Activated T-cell treated with anti-CD3 and anti-CD28 coated beads for 48 hours (primary cell): ENCODE measurements at regions not wholly inside any gene's neighbourhood (a gene's known extent, or its start where the extent isn't known, plus 50 kb on each side); places are given as distances from the start of the nearest gene placed in this dataset.
A peak's percentile ranks its signal among the peaks of the same experiment; 100 is the strongest.

Experiments
- DNase-seq: peaks from one replicate; pipeline ENCODE4 v3.0.0-alpha.2; 2020; ENCODE audit warnings: low read depth

- no peak for DNase-seq
Observed at GRCh38 chr15:46251903-46252302, 617.1 kb downstream of the SQOR start.

GRCh38 chr15:46258056-46258455, 623.2 kb downstream of the SQOR start:
- no peak for DNase-seq

- no peak for DNase-seq
Observed at GRCh38 chr15:46260937-46261336, 626.1 kb downstream of the SQOR start.

- no peak for DNase-seq
Observed at GRCh38 chr15:46265664-46266347, 631.0 kb downstream of the SQOR start.

- DNase-seq: no peak
Observed at GRCh38 chr15:46266661-46267060, 631.8 kb downstream of the SQOR start.

- DNase-seq: no peak
Observed at GRCh38 chr15:46270481-46271147, 635.8 kb downstream of the SQOR start.

- no peak for DNase-seq
Observed at GRCh38 chr15:46275701-46276100, 640.9 kb downstream of the SQOR start.

GRCh38 chr15:46277451-46277850, 642.6 kb downstream of the SQOR start:
- no peak for DNase-seq

GRCh38 chr15:46278062-46278461, 643.2 kb downstream of the SQOR start:
- DNase-seq: no peak

GRCh38 chr15:46278486-46279090, 643.8 kb downstream of the SQOR start:
- DNase-seq: no peak

- DNase-seq: no peak
Observed at GRCh38 chr15:46280762-46281542, 646.1 kb downstream of the SQOR start.

- DNase-seq: no peak
Observed at GRCh38 chr15:46293550-46293949, 658.7 kb downstream of the SQOR start.

GRCh38 chr15:46296002-46296401, 661.2 kb downstream of the SQOR start:
- DNase-seq: no peak

- DNase-seq: no peak
Observed at GRCh38 chr15:46296797-46297196, 662.0 kb downstream of the SQOR start.

- no peak for DNase-seq
Observed at GRCh38 chr15:46297766-46298165, 662.9 kb downstream of the SQOR start.

- no peak for DNase-seq
Observed at GRCh38 chr15:46300716-46301115, 665.9 kb downstream of the SQOR start.

- no peak for DNase-seq
Observed at GRCh38 chr15:46301291-46301690, 666.5 kb downstream of the SQOR start.

- DNase-seq: no peak
Observed at GRCh38 chr15:46301826-46302225, 667.0 kb downstream of the SQOR start.

GRCh38 chr15:46304321-46304720, 669.5 kb downstream of the SQOR start:
- no peak for DNase-seq

- DNase-seq: no peak
Observed at GRCh38 chr15:46307746-46308145, 672.9 kb downstream of the SQOR start.

- no peak for DNase-seq
Observed at GRCh38 chr15:46309914-46310313, 675.1 kb downstream of the SQOR start.

- peak; percentile 36 for DNase-seq
Observed at GRCh38 chr15:46312133-46312740, 677.4 kb downstream of the SQOR start.
